H9 (cell line): ENCODE measurements at regions not wholly inside any gene's neighbourhood (a gene's known extent, or its start where the extent isn't known, plus 50 kb on each side); places are given as distances from the start of the nearest gene placed in this dataset.

Experiments used
- DNase-seq: peaks from one replicate; pipeline ENCODE4 v3.0.0-alpha.2; 2017
- H2AFZ ChIP-seq: one replicate; pipeline ENCODE4 v1.6.1; 2013; ENCODE audit warnings: mild to moderate bottlenecking, low read length, control low read depth, moderate library complexity
- H2AK5ac ChIP-seq: 2 replicates; pipeline ENCODE4 v1.6.1; 2013; ENCODE audit warnings: low read length, control low read depth, mixed read lengths; ENCODE audit not compliant: insufficient read length
- H2BK120ac ChIP-seq: one replicate; pipeline ENCODE4 v1.6.1; 2013; ENCODE audit warnings: low read depth, mild to moderate bottlenecking, low read length, control low read depth, inconsistent platforms; ENCODE audit not compliant: poor library complexity, severe bottlenecking
- H2BK12ac ChIP-seq: 2 replicates; pipeline ENCODE4 v1.6.1; 2013; ENCODE audit warnings: low read length, control low read depth, mixed read lengths, low read depth; ENCODE audit not compliant: insufficient read length
- H2BK15ac ChIP-seq: 2 replicates; pipeline ENCODE4 v1.6.1; 2013; ENCODE audit warnings: low read depth, low read length, control low read depth
- H2BK20ac ChIP-seq: one replicate; pipeline ENCODE4 v1.6.1; 2013; ENCODE audit warnings: low read depth, mild to moderate bottlenecking, low read length, control low read depth, inconsistent platforms; ENCODE audit not compliant: poor library complexity, severe bottlenecking
- H2BK5ac ChIP-seq: 2 replicates; pipeline ENCODE4 v1.6.1; 2013; ENCODE audit warnings: low read length, control low read depth, mixed read lengths; ENCODE audit not compliant: insufficient read length
- H3K14ac ChIP-seq: 2 replicates; pipeline ENCODE4 v1.6.1; 2013; ENCODE audit warnings: low read length, control low read depth; ENCODE audit not compliant: insufficient read depth
- H3K18ac ChIP-seq: 2 replicates; pipeline ENCODE4 v1.6.1; 2013; ENCODE audit warnings: low read depth, mild to moderate bottlenecking, mixed read lengths, low read length, control low read depth; ENCODE audit not compliant: insufficient read length
- H3K23ac ChIP-seq: 2 replicates; pipeline ENCODE4 v1.6.1; 2013; ENCODE audit warnings: low read length, control low read depth, mixed read lengths, low read depth; ENCODE audit not compliant: insufficient read length
- H3K23me2 ChIP-seq: 2 replicates; pipeline ENCODE4 v1.6.1; 2013; ENCODE audit warnings: low read depth, mild to moderate bottlenecking, mixed read lengths, low read length, control low read depth; ENCODE audit not compliant: insufficient read length, poor library complexity, severe bottlenecking
- H3K27ac ChIP-seq: 2 replicates; pipeline ENCODE4 v1.5.1; 2013; ENCODE audit warnings: low read length, control low read depth, mixed read lengths, low read depth; ENCODE audit not compliant: insufficient read length
- H3K27me3 ChIP-seq: 2 replicates; pipeline ENCODE4 v1.6.1; 2013; ENCODE audit warnings: low read length, control low read depth, inconsistent platforms; ENCODE audit not compliant: insufficient read depth
- H3K4ac ChIP-seq: 2 replicates; pipeline ENCODE4 v1.6.1; 2013; ENCODE audit warnings: low read depth, mild to moderate bottlenecking, control low read depth, inconsistent platforms, low read length, moderate library complexity
- H3K4me1 ChIP-seq: 2 replicates; pipeline ENCODE4 v1.6.1; 2013; ENCODE audit warnings: low read length, control low read depth, inconsistent platforms; ENCODE audit not compliant: insufficient read depth
- H3K4me2 ChIP-seq: 2 replicates; pipeline ENCODE4 v1.6.1; 2013; ENCODE audit warnings: low read length, control low read depth, mixed read lengths; ENCODE audit not compliant: insufficient read length, insufficient read depth
- H3K56ac ChIP-seq: 2 replicates; pipeline ENCODE4 v1.6.1; 2013; ENCODE audit warnings: low read depth, mild to moderate bottlenecking, mixed read lengths, low read length, control low read depth; ENCODE audit not compliant: insufficient read length
- H3K79me1 ChIP-seq: 2 replicates; pipeline ENCODE4 v1.6.1; 2013; ENCODE audit warnings: low read depth, mild to moderate bottlenecking, moderate library complexity, low read length, control low read depth, inconsistent platforms; ENCODE audit not compliant: insufficient read depth, poor library complexity, severe bottlenecking
- H3K79me2 ChIP-seq: 2 replicates; pipeline ENCODE4 v1.6.1; 2013; ENCODE audit warnings: low read length, control low read depth, inconsistent platforms; ENCODE audit not compliant: insufficient read depth
- H3K9ac ChIP-seq: 2 replicates; pipeline ENCODE4 v1.6.1; 2013; ENCODE audit warnings: low read length, control low read depth, mixed read lengths; ENCODE audit not compliant: insufficient read length; ENCODE audit errors: extremely low read depth
- H3K9me3 ChIP-seq: one replicate; pipeline ENCODE4 v1.6.1; 2013; ENCODE audit warnings: low read depth, low read length, inconsistent platforms; ENCODE audit not compliant: control insufficient read depth
- H3T11ph ChIP-seq: one replicate; pipeline ENCODE4 v1.6.1; 2013; ENCODE audit warnings: mild to moderate bottlenecking, low read length, control low read depth, inconsistent platforms
- H4K20me1 ChIP-seq: one replicate; pipeline ENCODE4 v1.6.1; 2013; ENCODE audit not compliant: control insufficient read depth, insufficient read length, insufficient read depth
- H4K5ac ChIP-seq: 2 replicates; pipeline ENCODE4 v1.6.1; 2013; ENCODE audit warnings: low read depth, mild to moderate bottlenecking, mixed read lengths, low read length, control low read depth; ENCODE audit not compliant: insufficient read length
- H4K8ac ChIP-seq: replicated peaks from 2 replicates; pipeline ENCODE4 v1.6.1; 2013; ENCODE audit warnings: low read length, control low read depth, mixed read lengths, low read depth; ENCODE audit not compliant: insufficient read length
- H4K91ac ChIP-seq: 2 replicates; pipeline ENCODE4 v1.6.1; 2013; ENCODE audit warnings: low read depth, mild to moderate bottlenecking, moderate library complexity, mixed read lengths, low read length, control low read depth; ENCODE audit not compliant: insufficient read length
- H3K27ac Mint-ChIP-seq, 3 experiments: 2 replicates in 2 of 3; 3 replicates in 1 of 3; pipeline ENCODE4 v1.8.0; 2020 to 2021; ENCODE audit warnings: mixed read lengths in 3 of 3, mild to moderate bottlenecking in 1 of 3, moderate library complexity in 1 of 3
- H3K27me3 Mint-ChIP-seq: 2 replicates; pipeline ENCODE4 v1.8.0; 2021; ENCODE audit warnings: low read depth, mild to moderate bottlenecking, moderate library complexity, mixed read lengths
- H3K36me3 Mint-ChIP-seq, 3 experiments: 2 replicates in 2 of 3; 3 replicates in 1 of 3; pipeline ENCODE4 v1.8.0; 2020 to 2021; ENCODE audit warnings: low read depth in 3 of 3, mixed read lengths in 3 of 3; ENCODE audit not compliant: insufficient read depth in 1 of 3
- H3K4me1 Mint-ChIP-seq, 2 experiments: 2 replicates each; pipeline ENCODE4 v1.8.0; 2020; ENCODE audit warnings: mixed read lengths in 2 of 2
- H3K4me3 Mint-ChIP-seq, 2 experiments: 2 replicates in 1 of 2; 3 replicates in 1 of 2; pipeline ENCODE4 v1.8.0; 2020 to 2021; ENCODE audit warnings: mild to moderate bottlenecking in 2 of 2, mixed read lengths in 2 of 2, moderate library complexity in 1 of 2
- H3K9me3 Mint-ChIP-seq, 2 experiments: 2 replicates in 1 of 2; 3 replicates in 1 of 2; pipeline ENCODE4 v1.8.0; 2020; ENCODE audit warnings: mild to moderate bottlenecking in 2 of 2, mixed read lengths in 2 of 2, moderate library complexity in 1 of 2
- CTCF ChIP-seq: fragments of 200-600 bp; sonication (generic); conservative IDR thresholded peaks from 3 replicates; pipeline ENCODE4 v1.8.0; 2021; ENCODE audit warnings: antibody characterized with exemption, mild to moderate bottlenecking
- WGBS: extraction: QIAGEN DNeasy Blood & Tissue Kit; methylation state at CpG from one replicate; pipeline ENCODE4 v1.1.7; 2013; ENCODE audit warnings: missing lambda C conversion rate, low lambda C conversion rate, mixed read lengths; ENCODE audit not compliant: insufficient read length; ENCODE audit errors: extremely low coverage; 5-methylcytosine and 5-hydroxymethylcytosine counted together

- no peak overlapping the region for H2BK120ac ChIP-seq
- no peak overlapping the region for H3K4me2 ChIP-seq
- H3K9ac ChIP-seq, result no peak overlapping the region
- H2BK12ac ChIP-seq, result no peak overlapping the region
- WGBS, result no CpG with 5 or more reads among the region's 3 CpGs
- H3K27me3 ChIP-seq, result no peaks in the 10 kb centered on the region
- Mint-ChIP-seq H3K4me3 (no peak overlapping the region), H3K36me3 (no peaks in the 10 kb centered on the region), H3K4me1 (peaks cover 0 to 4% of the 10 kb centered on the region in 2 experiments; a peak in 3 of 4 replicates), H3K9me3 (no peaks in the 10 kb centered on the region), H3K27ac (no peak overlapping the region), H3K27me3 (no peaks in the 10 kb centered on the region)
- H2BK15ac ChIP-seq, result no peak overlapping the region
- no peak overlapping the region for H4K91ac ChIP-seq
- H2AFZ ChIP-seq, result no peak overlapping the region
- no peak overlapping the region for H2BK5ac ChIP-seq
- H3K18ac ChIP-seq, result no peak overlapping the region
- no peaks in the 10 kb centered on the region; the same call in 1 of the 2 replicates for H3K4me1 ChIP-seq
- H2BK20ac ChIP-seq, result no peak overlapping the region
- no peak overlapping the region for H3K23ac ChIP-seq
- no peak for TF ChIP-seq CTCF
- H3K79me2 ChIP-seq, result no peaks in the 10 kb centered on the region
- no peaks in the 10 kb centered on the region for H3K23me2 ChIP-seq
- no peak overlapping the region for H3K27ac ChIP-seq
- H3T11ph ChIP-seq, result no peak overlapping the region
- H4K5ac ChIP-seq, result no peak overlapping the region
- no peak for DNase-seq
- no peak overlapping the region for H3K56ac ChIP-seq
- no peak overlapping the region for H3K4ac ChIP-seq
- no peak overlapping the region for H4K8ac ChIP-seq
- no peaks in the 10 kb centered on the region for H3K79me1 ChIP-seq
- H2AK5ac ChIP-seq, result no peak overlapping the region
- H4K20me1 ChIP-seq, result no peaks in the 10 kb centered on the region
- H3K14ac ChIP-seq, result no peak overlapping the region
- no peaks in the 10 kb centered on the region for H3K9me3 ChIP-seq
These were observed 744.7 kb upstream of the GOT2 start for GRCh38 chr16:59478838-59479237.
